ENCODE measurements at regions not wholly inside any gene's neighbourhood (a gene's known extent, or its start where the extent isn't known, plus 50 kb on each side); places are given as distances from the start of the nearest gene placed in this dataset.
"Not testable (repeated sequence)": the region's sequence is repeated elsewhere in the genome, so short reads cannot be mapped to it uniquely, and the experiment has no call there.

DNA sequence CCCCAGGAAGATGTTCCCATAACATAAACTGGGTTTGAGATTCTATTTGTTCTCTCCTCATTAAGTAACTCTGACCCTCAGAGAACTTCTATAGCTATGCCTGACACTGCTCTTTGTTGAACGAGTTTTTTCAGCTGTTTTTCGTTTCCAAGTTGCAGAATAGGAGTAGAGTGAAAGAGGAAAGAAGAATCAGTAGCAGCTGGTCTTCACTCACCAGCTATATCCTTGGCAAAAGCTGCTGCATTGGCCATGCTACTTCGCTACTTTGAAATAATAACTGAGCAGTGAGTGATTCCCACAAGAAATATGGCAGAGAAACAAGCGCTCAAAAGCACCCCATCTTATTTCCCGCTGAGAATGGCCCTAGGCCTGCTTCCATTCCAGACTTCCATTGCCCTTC, 329.0 kb downstream of the ISL1 start:
- Histone ChIP-seq H4K20me1 (ENCODE audit: insufficient read depth, low read length) (no peaks in the 10 kb centered on the region), H3K9me3 (ENCODE audit: low read depth, low read length) (no peaks in the 10 kb centered on the region), H3K27me3 (ENCODE audit: insufficient read depth, low read length) (no peaks in the 10 kb centered on the region), H3K27ac (ENCODE audit: low read depth, low read length) (no peak overlapping the region), H3K4me1 (ENCODE audit: insufficient read depth, low read length) (no peaks in the 10 kb centered on the region), H3K4me3 (ENCODE audit: insufficient read depth, low read length) (no peak overlapping the region), H3K79me2 (ENCODE audit: insufficient read depth, low read length) (no peaks in the 10 kb centered on the region), H2AFZ (ENCODE audit: low read length) (no peak overlapping the region), H3K4me2 (ENCODE audit: insufficient read depth, low read length) (no peak overlapping the region), H3K36me3 (ENCODE audit: insufficient read depth, low read length) (no peaks in the 10 kb centered on the region)
- TF ChIP-seq CTCF (IDR thresholded peaks at IDR 0.05; ENCODE audit: extremely low read depth, low read depth, low read length) = no peak
- DNase-seq (ENCODE audit: insufficient read length, low spot score, missing footprints) = no peak

GRCh38 chr5:51715445-51715844, 332.2 kb downstream of the ISL1 start:
- H2AFZ ChIP-seq (ENCODE audit: low read length); H4K20me1 ChIP-seq (ENCODE audit: insufficient read depth, low read length); H3K4me2 ChIP-seq (ENCODE audit: insufficient read depth, low read length); H3K79me2 ChIP-seq (ENCODE audit: insufficient read depth, low read length); DNase-seq (ENCODE audit: insufficient read length, low spot score, missing footprints); H3K36me3 ChIP-seq (ENCODE audit: insufficient read depth, low read length); H3K27me3 ChIP-seq (ENCODE audit: insufficient read depth, low read length); H3K4me1 ChIP-seq (ENCODE audit: insufficient read depth, low read length); H3K9me3 ChIP-seq (ENCODE audit: low read depth, low read length); H3K27ac ChIP-seq (ENCODE audit: low read depth, low read length); H3K4me3 ChIP-seq (ENCODE audit: insufficient read depth, low read length): not testable (repeated sequence)

- H3K4me1 ChIP-seq (ENCODE audit: insufficient read depth, low read length) = no peaks in the 10 kb centered on the region
- no peak overlapping the region for H3K27ac ChIP-seq (ENCODE audit: low read depth, low read length)
- no peaks in the 10 kb centered on the region for H4K20me1 ChIP-seq (ENCODE audit: insufficient read depth, low read length)
- DNase-seq (ENCODE audit: insufficient read length, low spot score, missing footprints) = no peak
- H2AFZ ChIP-seq (ENCODE audit: low read length) = no peak overlapping the region
- H3K4me2 ChIP-seq (ENCODE audit: insufficient read depth, low read length) = no peak overlapping the region
- no peaks in the 10 kb centered on the region for H3K36me3 ChIP-seq (ENCODE audit: insufficient read depth, low read length)
- H3K79me2 ChIP-seq (ENCODE audit: insufficient read depth, low read length) = no peaks in the 10 kb centered on the region
- H3K4me3 ChIP-seq (ENCODE audit: insufficient read depth, low read length) = no peak overlapping the region
- no peak for TF ChIP-seq CTCF (IDR thresholded peaks at IDR 0.05; ENCODE audit: extremely low read depth, low read depth, low read length)
- H3K9me3 ChIP-seq (ENCODE audit: low read depth, low read length) = peaks cover 3% of the 10 kb centered on the region
- H3K27me3 ChIP-seq (ENCODE audit: insufficient read depth, low read length) = no peaks in the 10 kb centered on the region
Observed at GRCh38 chr5:51731421-51732029, 348.3 kb downstream of the ISL1 start.

DNA sequence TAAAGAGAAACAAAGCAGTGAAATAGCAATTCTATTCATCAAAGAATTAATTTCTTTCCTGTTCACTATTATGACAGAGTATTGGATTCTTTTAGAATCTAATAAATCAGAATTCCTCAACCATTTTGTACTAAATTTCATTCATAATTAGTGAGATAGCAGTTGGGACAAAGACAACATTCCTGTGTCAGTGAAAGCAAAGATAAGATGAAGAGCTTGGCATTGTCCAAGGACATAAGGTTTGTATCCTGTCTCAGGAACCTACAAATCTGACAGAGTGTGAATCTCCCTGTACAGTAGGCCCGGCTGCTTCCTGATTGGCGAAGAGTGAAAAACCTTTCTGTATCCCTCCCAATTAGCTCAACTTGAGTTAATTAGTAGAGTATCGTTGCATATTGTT, 349.1 kb downstream of the ISL1 start:
- Histone ChIP-seq H3K27me3 (ENCODE audit: insufficient read depth, low read length) (no peaks in the 10 kb centered on the region), H3K4me3 (ENCODE audit: insufficient read depth, low read length) (no peak overlapping the region), H3K79me2 (ENCODE audit: insufficient read depth, low read length) (no peaks in the 10 kb centered on the region), H3K27ac (ENCODE audit: low read depth, low read length) (no peak overlapping the region), H3K4me1 (ENCODE audit: insufficient read depth, low read length) (no peaks in the 10 kb centered on the region), H4K20me1 (ENCODE audit: insufficient read depth, low read length) (no peaks in the 10 kb centered on the region), H3K4me2 (ENCODE audit: insufficient read depth, low read length) (no peak overlapping the region), H2AFZ (ENCODE audit: low read length) (no peak overlapping the region), H3K9me3 (ENCODE audit: low read depth, low read length) (peaks cover 3% of the 10 kb centered on the region), H3K36me3 (ENCODE audit: insufficient read depth, low read length) (no peaks in the 10 kb centered on the region)
- DNase-seq (ENCODE audit: insufficient read length, low spot score, missing footprints) = no peak
- TF ChIP-seq CTCF (IDR thresholded peaks at IDR 0.05; ENCODE audit: extremely low read depth, low read depth, low read length) = no peak

All from osteoblast (primary cell).